CD4-positive, alpha-beta T cell treated with Interleukin-21 for 1 hour (primary cell): ENCODE measurements at regions not wholly inside any gene's neighbourhood (a gene's known extent, or its start where the extent isn't known, plus 50 kb on each side); places are given as distances from the start of the nearest gene placed in this dataset.
"Not testable (repeated sequence)": the region's sequence is repeated elsewhere in the genome, so short reads cannot be mapped to it uniquely, and the experiment has no call there.

Source experiments
- DNase-seq: peaks from one replicate; pipeline ENCODE4 v3.0.0-alpha.2; 2020

DNA sequence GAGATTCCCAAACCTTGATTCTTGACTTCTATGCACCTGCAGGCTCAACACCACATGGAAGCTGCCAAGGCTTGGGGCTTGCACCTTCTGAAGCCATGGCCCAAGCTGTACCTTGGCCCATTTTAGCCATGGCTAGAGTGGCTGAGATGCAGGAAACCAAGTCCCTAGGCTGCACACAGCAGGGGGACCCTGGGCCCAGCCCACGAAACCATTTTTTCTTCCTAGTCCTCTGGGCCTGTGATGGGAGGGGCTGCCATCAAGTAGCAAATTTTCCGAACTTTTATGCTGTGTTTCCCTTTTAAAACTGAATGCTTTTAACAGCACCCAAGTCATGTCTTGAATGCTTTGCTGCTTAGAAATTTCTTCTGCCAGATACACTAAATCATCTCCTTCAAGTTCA is 253.9 kb upstream of the RPS23 start:
- not testable (repeated sequence) for DNase-seq

GRCh38 chr5:82526540-82526939 is 248.4 kb upstream of the RPS23 start:
- DNase-seq, result no peak

GRCh38 chr5:82525626-82526025 is 247.5 kb upstream of the RPS23 start:
- no peak for DNase-seq

DNA sequence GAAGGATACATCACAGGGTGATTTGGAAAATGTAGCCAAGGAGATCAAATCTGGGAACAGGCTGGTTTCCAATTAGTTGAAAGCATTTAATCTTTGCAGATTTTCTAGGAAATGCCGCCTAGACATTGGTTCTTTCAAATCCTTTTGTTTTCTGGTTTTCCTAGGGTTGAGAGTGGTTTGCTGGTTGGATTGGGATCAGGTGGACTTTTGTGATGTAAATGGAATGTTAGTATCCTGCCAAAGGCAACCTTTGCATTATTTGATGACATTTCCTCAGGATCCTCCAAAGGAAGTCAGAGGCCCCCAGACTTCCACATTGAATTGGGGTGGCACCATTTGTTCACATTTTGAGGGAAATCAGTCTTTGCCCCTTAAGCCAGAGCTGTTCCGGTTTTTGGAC is 245.5 kb upstream of the RPS23 start:
- no peak for DNase-seq

DNA sequence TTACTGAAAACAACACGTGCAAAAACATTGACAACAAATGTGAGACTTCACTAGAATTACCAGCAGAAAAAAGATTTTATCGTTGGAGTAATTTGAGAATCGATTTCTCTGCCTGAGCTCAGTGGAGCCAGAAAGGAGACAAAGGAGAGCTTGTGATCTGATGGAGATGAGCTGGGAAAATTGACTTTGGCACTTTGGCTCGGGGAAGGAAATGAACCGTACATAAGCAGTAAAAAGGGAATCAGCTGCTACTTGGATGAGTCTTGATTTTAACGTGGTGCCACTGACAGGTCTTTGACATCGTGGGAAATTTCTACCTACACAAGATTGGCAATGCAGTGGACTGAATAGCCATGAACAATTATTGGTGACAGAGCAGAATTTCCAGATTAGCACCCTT is 244.7 kb upstream of the RPS23 start:
- no peak for DNase-seq

DNA sequence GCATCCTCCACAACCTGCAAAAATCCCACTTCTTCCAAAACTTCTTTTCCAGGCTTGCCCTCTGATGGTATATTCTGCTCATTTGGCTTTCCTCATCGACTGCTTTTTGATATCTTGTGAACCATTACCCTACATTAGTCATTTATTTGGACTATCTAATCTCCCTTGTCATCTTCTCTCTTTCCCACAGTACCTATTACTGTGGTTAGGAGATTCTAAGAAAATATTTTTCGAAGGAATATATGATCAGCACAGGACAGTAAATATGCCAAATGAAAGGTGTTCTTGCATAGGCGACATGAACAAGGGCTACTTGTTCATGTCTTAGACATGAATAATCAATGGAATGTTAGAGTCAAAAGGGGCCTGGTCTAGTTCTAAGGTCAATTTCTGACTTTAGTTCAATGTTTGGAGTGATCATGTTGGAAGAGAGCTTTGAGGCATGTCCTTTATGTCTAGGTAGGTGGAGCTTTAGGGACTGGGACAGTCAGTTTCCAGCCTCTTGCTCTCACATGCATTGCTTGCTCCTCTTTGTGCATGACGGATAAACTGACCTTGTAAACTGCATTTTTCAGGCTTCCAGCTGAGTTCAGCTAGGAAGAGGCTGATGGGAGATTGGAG is 243.4 kb upstream of the RPS23 start:
- DNase-seq, result no peak

GRCh38 chr5:82519558-82519957 is 241.4 kb upstream of the RPS23 start:
- DNase-seq, result no peak

DNA sequence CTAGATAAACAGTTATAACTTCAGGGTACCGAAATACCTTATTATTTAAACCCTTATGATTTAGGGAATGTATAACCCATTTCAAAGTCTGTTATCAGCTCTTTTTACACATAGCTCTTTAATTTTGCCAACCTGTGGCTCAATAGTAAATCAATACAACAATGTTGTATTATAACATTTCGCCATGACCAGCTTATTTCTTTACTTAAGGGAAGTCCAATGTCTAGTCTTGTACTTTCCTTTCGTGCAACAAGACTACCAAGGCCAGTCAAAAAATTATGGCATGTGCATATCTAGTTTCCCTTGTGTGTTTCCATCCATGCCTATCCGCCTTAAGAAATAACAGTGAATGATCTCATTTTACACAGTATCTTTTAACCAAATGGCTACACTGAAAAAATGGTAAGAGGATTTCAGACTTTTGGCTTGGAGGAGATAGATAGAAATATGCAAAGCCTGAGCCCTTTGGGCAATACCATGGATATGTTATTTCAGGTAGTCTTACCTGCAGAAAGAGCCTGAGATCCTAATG is 239.5 kb upstream of the RPS23 start:
- no peak for DNase-seq

- no peak for DNase-seq
Observed at GRCh38 chr5:82513738-82514137, 235.6 kb upstream of the RPS23 start.

DNA sequence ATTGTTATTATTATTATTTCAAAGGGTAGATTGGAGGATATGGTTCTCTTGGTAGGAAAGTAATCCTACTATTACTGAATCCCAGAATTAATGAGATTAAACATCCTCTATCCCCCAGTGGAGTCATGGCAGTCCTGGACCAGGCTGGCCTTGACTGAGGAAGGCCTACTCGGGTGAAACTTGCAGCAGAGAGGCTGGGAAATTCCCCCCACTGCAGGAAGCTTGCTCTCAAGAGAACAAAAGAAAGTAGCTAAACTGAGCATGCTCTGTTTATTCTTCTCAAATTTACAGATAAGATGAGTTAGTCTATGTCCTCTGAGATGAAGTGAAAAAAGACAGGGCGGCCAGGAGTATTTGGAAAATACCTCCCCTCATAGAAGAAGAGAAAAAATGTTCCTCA is 233.9 kb upstream of the RPS23 start:
- peak; percentile 7 for DNase-seq

DNA sequence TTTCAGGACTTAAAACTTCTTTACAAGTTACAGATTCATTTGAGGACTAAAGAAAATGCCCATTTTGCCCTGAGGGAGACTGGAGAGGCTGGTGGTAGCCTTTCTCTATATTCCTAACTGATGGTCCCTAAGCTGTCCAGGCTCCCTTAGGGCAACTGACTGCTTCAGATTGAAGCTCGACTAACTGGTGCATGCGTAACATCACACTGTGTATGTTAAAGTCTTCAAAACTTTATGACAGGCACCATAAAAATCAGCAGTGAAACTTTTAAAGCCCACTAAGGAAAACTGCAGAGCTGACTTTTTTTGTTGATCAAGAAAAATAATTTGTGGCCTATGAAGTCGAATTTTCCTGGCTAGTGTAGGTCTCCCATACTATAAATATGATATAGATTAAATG is 233.0 kb upstream of the RPS23 start:
- no peak for DNase-seq

GRCh38 chr5:82509762-82510161 is 231.6 kb upstream of the RPS23 start:
- DNase-seq, result no peak

- not testable (repeated sequence) for DNase-seq
Observed at GRCh38 chr5:82506390-82506789, 228.2 kb upstream of the RPS23 start.

GRCh38 chr5:82499725-82500244 is 221.6 kb upstream of the RPS23 start:
- no peak for DNase-seq

- DNase-seq, result no peak
Observed at GRCh38 chr5:82497242-82497641, 219.1 kb upstream of the RPS23 start.

DNA sequence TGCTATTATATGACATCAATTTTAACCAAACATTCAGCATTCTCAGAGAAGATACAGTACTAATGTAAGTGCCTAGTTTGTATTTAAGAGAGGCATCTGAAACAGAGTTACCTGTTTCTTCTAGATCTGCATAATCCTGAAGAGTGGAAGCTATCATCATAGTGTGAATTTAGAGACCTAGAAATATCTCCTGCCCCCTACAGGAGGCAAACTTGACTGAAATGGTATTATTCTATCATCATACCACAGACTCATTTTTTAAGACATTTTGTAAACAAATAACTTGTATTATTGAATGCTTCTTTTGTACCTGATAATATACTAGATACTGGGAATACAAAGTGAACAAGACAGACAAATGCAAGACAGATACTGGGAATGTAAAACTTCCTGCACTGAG is 216.8 kb upstream of the RPS23 start:
- no peak for DNase-seq

- DNase-seq, result no peak
Observed at GRCh38 chr5:82493221-82493620, 215.1 kb upstream of the RPS23 start.

GRCh38 chr5:82491397-82491796 is 213.2 kb upstream of the RPS23 start:
- no peak for DNase-seq

DNA sequence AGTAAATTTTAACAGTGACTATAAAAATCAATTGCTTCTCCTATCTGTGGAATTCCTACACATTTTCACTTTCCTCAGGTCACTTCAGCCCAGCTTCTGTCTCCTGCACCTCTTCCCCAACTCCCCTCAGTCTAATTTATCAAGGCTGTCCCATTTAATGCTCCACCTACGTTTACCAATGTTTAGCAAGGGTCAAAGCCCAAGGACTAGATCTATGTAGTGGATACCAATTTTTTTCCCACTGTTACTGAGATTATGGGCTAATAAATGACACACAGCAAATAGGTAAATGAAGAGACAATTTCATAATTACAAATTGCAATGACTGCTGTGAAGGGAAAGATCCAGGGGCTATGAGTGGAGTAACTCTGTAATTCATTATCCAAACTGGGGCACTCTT is 211.5 kb upstream of the RPS23 start:
- DNase-seq, result no peak

DNA sequence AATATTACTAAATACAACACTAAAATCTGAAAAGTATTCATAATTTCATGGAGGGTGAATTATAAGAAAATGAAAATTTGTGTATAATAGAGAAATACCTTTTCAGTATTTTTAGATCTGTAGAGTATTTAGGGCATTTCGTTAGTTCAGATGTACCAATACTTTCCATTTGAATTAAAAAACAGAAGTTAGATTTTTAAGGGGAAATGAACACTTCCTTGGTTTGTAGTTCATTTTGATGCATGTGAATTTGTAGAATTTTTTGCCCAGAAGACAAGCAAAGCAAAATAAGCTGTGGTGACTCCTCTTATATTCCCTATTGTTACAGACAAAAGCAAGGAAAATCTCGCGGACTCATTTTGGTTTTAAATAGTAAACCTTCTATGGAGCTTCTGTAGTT is 209.0 kb upstream of the RPS23 start:
- no peak for DNase-seq

- DNase-seq, result no peak
Observed at GRCh38 chr5:82480331-82480730, 202.2 kb upstream of the RPS23 start.

GRCh38 chr5:82476155-82476554 is 198.0 kb upstream of the RPS23 start:
- DNase-seq, result no peak

DNA sequence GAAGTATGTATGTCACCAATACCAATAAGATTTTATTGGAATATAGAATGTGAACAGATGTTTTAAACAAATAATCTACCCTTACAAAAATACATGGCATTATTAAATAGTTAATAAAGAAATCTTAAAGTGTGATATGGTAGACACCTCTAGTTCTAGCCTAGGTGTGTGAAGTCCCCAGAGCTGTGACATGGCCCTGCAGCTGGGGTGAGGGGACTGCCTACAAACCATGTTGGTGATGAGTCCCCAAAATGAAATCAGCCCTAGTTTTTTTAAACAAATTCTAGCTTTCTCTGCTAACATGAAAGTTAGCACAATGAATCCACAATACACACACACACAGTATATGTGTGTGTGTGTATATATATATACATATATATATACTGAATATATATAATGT is 195.1 kb upstream of the RPS23 start:
- DNase-seq, result no peak

DNA sequence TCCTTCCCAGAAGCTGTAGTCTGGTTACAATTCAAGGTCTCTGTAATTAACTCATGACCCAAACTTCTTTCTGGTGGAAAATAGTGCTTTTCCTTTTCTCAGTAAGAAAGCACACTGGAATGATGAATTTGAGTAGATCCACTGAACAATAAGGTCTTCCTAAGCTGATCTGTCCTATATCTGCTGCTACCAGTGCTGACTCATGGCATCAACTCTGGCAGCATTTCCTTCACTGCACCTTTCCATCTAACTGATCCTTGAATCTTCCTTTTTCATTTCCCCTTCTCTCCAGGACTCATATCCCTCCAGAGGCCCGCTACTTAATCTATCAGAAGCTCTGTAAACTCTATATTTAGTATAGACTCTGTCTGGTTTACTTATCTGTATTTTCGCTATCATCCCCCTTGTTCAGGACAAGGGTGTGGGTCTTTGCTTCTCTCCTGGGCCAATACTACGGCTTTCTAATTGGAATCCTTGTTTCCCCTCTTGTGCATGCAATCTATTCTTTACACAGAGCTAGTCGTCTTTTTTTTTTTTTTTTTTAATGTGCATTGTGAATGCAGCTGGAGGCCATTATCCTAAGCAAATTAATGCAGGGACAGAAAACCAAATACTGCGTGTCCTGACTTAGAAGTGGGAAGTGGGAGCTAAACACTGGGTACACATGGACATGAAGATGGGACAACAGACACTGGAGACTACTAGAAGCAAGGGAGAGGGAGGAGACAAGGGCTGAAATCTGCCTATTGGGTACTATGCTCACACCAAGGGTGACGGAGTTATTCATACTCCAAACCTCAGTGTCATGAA is 192.2 kb upstream of the RPS23 start:
- DNase-seq, result no peak
